PC-3 (cell line): ENCODE measurements at regions not wholly inside any gene's neighbourhood (a gene's known extent, or its start where the extent isn't known, plus 50 kb on each side); places are given as distances from the start of the nearest gene placed in this dataset.

Source experiments
- ATAC-seq: fragments of 200-7000 bp; cut with Tn5 transposase; 2 replicates; pipeline ENCODE4 v1.9.1; 2020; ENCODE audit warnings: mild to moderate bottlenecking, moderate library complexity
- BruUV-seq: library from RNA; stranded (reverse); fragments of 400-500 nt; replicated peaks from 2 replicates; lab custom pipeline; 2021; lab: Mats Ljungman, UMichigan
- CTCF ChIA-PET: fragments of 300-600 bp; sonication (Branson Sonifier 250); formaldehyde crosslinking; loops from one replicate; lab custom pipeline; 2022; ENCODE audit warnings: antibody characterized with exemption; lab: Charles Lee
- POLR2A ChIA-PET: fragments of 300-600 bp; sonication (Branson Sonifier 250); formaldehyde crosslinking; loops from one replicate; lab custom pipeline; 2022; ENCODE audit warnings: antibody characterized with exemption; ENCODE audit not compliant: unreplicated experiment; lab: Charles Lee
- DNase-seq: peaks from one replicate; pipeline ENCODE4 v3.0.0-alpha.2; 2015
- H2AFZ ChIP-seq: fragments of 300-600 bp; sonication (generic); 2 replicates; pipeline ENCODE4 v1.6.0; 2016; ENCODE audit warnings: antibody characterized with exemption, low read length
- H3F3A ChIP-seq: fragments of 300-600 bp; sonication (generic); one replicate; pipeline ENCODE4 v1.6.0; 2017; ENCODE audit warnings: antibody characterized with exemption, low read length, control low read depth, mild to moderate bottlenecking; ENCODE audit not compliant: unreplicated experiment
- H3K27ac ChIP-seq: fragments of 300-600 bp; sonication (generic); 2 replicates; pipeline ENCODE4 v1.5.1; 2016; ENCODE audit warnings: mild to moderate bottlenecking, low read length
- H3K27me3 ChIP-seq: fragments of 300-600 bp; sonication (generic); 2 replicates; pipeline ENCODE4 v1.6.1; 2016; ENCODE audit warnings: low read length, mixed read lengths
- H3K36me3 ChIP-seq: fragments of 300-600 bp; sonication (generic); 2 replicates; pipeline ENCODE4 v1.6.1; 2016; ENCODE audit warnings: low read depth, mixed run types, low read length, mixed read lengths
- H3K4me1 ChIP-seq: fragments of 300-600 bp; sonication (generic); 2 replicates; pipeline ENCODE4 v1.5.1; 2016; ENCODE audit warnings: low read length; ENCODE audit not compliant: insufficient read depth
- H3K4me2 ChIP-seq: fragments of 300-600 bp; sonication (generic); 2 replicates; pipeline ENCODE4 v1.6.0; 2016; ENCODE audit warnings: low read length
- H3K4me3 ChIP-seq: fragments of 300-600 bp; sonication (generic); 2 replicates; pipeline ENCODE4 v1.5.1; 2016; ENCODE audit warnings: mild to moderate bottlenecking, low read length, mixed read lengths
- H3K79me2 ChIP-seq: fragments of 300-600 bp; sonication (generic); 2 replicates; pipeline ENCODE4 v1.6.1; 2017; ENCODE audit warnings: low read length, mixed read lengths
- H3K9ac ChIP-seq: fragments of 300-600 bp; sonication (generic); 2 replicates; pipeline ENCODE4 v1.6.0; 2016; ENCODE audit warnings: mild to moderate bottlenecking, low read length
- H3K9me2 ChIP-seq: fragments of 300-600 bp; sonication (generic); replicated peaks from 2 replicates; pipeline ENCODE4 v1.6.1; 2016; ENCODE audit warnings: mixed run types, low read length, mixed read lengths
- H3K9me3 ChIP-seq: fragments of 300-600 bp; sonication (generic); 2 replicates; pipeline ENCODE4 v1.6.1; 2016; ENCODE audit warnings: low read length, mixed read lengths
- H4K20me1 ChIP-seq: fragments of 300-600 bp; sonication (generic); 2 replicates; pipeline ENCODE4 v1.6.1; 2016; ENCODE audit warnings: low read length, mixed read lengths
- EZH2 ChIP-seq: fragments of 300-600 bp; sonication (generic); IDR thresholded peaks from one replicate; pipeline ENCODE4 v1.6.1; 2017; ENCODE audit warnings: antibody characterized with exemption, mild to moderate bottlenecking, low read length; ENCODE audit not compliant: unreplicated experiment
- EZH2phosphoT487 ChIP-seq: fragments of 300-600 bp; sonication (generic); IDR thresholded peaks from 2 replicates; pipeline ENCODE4 v1.6.1; 2018; ENCODE audit warnings: mild to moderate bottlenecking, antibody characterized with exemption, low read length, borderline replicate concordance
- intact Hi-C: fragments of 100-400 bp; cut with micrococcal nuclease; formaldehyde crosslinking; loops from 2 replicates; pipeline ENCODE4 v1.9.0; 2023
- TF ChIP-seq, protein P1 (sequence below): fragments of 300-600 bp; sonication (generic); conservative IDR thresholded peaks from 2 replicates; pipeline ENCODE4 v1.5.1; 2017; ENCODE audit warnings: antibody characterized with exemption, low read depth, mild to moderate bottlenecking, low read length

DNA sequence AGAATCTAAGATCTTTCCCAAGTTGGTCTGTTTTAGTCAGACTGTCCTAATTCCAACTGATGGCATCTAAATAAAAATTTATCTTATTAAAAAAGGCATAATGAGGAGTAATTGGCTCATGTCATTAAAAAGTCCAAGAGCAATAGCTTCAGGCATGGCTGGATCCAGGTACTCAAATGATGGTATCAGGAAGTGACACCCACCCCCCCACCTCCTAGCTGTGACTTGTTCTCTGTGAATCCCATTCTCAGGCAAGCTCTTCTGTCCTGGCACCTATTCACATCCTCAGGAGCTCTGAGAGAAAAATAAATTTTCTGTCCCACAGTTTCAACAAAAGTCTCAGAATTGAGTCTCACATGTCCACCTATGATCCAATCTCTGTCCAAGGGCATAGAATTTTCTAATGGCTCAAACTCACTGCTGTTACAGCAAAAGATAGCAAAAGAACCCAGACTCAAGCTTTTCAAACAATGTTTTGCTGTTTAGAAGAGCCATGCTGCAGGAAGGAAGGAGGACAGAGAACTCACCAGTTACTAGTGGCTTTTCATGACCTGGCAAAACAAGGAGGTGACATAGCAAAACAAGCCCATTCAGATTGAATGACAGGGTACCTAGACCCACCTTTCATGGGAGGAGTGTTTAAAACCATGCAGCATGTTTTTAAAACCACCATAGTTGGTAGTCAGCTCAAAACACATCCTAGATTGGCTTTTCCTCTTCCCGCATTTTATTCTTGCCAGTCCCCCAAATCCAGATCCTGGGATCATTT is 496.1 kb downstream of the PREX1 start:
- CTCF ChIA-PET: no interaction called here
- peak overlapping the region; percentile 79 for H3K27ac ChIP-seq
- DNase-seq: peak; percentile 24
- peak overlapping the region; percentile 41 for H2AFZ ChIP-seq
- BruUV-seq: no TSS peak
- peak overlapping the region; percentile 59 for H3K9ac ChIP-seq
- H3K79me2 ChIP-seq: no peaks in the 10 kb centered on the region
- POLR2A ChIA-PET: interaction anchor here (0.6 kb wide), 1 partner anchor 722 kb away, joined by 4 read pairs; no protein-coding TSS in a partner anchor
- intact Hi-C loops: no loop called here
- H3K9me2 ChIP-seq: no peaks in the 10 kb centered on the region
- H3K4me1 ChIP-seq: peaks cover 39% of the 10 kb centered on the region
- peak overlapping the region; percentile 73 for H3K4me2 ChIP-seq
- peak overlapping the region; percentile 31; the same call in 1 of the 2 replicates for H3K4me3 ChIP-seq
- H4K20me1 ChIP-seq: no peaks in the 10 kb centered on the region
- no peaks in the 10 kb centered on the region for H3K9me3 ChIP-seq
- peaks cover 9% of the 10 kb centered on the region for H3F3A ChIP-seq
- H3K27me3 ChIP-seq: no peaks in the 10 kb centered on the region
- TF ChIP-seq, protein P1, sequence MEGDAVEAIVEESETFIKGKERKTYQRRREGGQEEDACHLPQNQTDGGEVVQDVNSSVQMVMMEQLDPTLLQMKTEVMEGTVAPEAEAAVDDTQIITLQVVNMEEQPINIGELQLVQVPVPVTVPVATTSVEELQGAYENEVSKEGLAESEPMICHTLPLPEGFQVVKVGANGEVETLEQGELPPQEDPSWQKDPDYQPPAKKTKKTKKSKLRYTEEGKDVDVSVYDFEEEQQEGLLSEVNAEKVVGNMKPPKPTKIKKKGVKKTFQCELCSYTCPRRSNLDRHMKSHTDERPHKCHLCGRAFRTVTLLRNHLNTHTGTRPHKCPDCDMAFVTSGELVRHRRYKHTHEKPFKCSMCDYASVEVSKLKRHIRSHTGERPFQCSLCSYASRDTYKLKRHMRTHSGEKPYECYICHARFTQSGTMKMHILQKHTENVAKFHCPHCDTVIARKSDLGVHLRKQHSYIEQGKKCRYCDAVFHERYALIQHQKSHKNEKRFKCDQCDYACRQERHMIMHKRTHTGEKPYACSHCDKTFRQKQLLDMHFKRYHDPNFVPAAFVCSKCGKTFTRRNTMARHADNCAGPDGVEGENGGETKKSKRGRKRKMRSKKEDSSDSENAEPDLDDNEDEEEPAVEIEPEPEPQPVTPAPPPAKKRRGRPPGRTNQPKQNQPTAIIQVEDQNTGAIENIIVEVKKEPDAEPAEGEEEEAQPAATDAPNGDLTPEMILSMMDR: no peak
- no peak for TF ChIP-seq EZH2
- no peak for TF ChIP-seq EZH2phosphoT487
- no peak; the same call in 1 of the 2 replicates for ATAC-seq
- no peaks in the 10 kb centered on the region for H3K36me3 ChIP-seq

DNA sequence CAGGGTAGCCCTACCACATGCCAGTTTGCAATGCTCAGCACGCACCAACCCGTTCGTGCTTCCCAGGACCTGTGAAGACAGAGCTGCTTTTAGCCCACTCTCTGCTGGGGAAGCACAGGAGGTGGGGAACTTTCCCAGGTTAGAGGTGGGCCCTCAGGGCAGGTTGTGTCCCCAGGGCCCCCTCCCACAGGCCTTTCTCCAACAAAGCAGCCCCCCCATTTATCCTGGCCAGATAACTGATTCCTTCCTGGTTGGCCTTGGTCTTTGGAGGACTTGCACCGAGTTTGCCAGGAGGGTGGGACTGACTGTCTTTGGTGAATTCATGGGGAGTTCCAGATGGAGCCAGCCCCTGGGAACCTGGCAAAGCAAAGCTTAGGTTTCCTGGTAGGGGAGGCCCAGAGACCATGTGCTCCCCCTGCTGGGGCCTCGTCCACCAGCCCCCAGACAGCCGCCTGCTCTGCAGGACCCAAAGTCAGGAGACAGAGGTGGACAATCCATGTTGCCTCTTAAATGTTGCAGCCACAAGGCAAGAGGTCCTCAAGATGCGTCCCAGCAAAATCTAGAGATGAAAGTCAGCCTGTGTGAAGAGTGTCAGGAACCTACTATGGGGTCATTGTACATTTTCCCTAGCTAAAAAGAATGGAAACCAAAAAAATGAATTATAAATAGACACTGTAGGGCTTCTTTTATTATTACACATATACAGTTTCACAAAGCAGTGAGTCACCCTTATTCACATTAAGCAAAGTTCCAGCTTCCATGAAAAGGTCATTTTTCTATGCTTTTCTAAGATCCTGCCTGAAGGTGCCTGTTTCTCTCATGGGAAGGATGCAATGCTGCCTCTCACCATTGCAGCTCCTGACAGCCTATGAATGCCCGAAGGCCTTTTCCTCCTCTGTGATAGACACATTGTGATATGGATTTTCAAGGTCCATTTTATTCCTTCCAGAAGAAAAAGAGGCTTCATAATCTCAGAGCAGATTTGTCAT is 497.8 kb downstream of the PREX1 start:
- Histone ChIP-seq H3K79me2 (no peaks in the 10 kb centered on the region), H3K4me1 (peaks cover 39% of the 10 kb centered on the region), H3K9me2 (no peaks in the 10 kb centered on the region), H3K4me3 (no peak overlapping the region), H4K20me1 (no peaks in the 10 kb centered on the region), H3K36me3 (no peaks in the 10 kb centered on the region), H3K9ac (no peak overlapping the region), H3K4me2 (peak overlapping the region; percentile 47), H3K9me3 (no peaks in the 10 kb centered on the region), H2AFZ (0 out of 2 replicates have a peak overlapping the region, but pooled peaks have one; percentile 4), H3F3A (peaks cover 9% of the 10 kb centered on the region), H3K27ac (peak overlapping the region; percentile 72), H3K27me3 (no peaks in the 10 kb centered on the region)
- peak; percentile 80 for DNase-seq
- ChIA-PET CTCF (no interaction called here), POLR2A (no interaction called here)
- BruUV-seq: no TSS peak
- ATAC-seq: peak; percentile 75
- intact Hi-C loops: no loop called here
- no peak for TF ChIP-seq EZH2
- TF ChIP-seq, protein P1: peak; percentile 53; the same call in 1 of the 2 replicates
